Left lung (tissue), 4 donors: ENCODE measurements at regions not wholly inside any gene's neighbourhood (a gene's known extent, or its start where the extent isn't known, plus 50 kb on each side); places are given as distances from the start of the nearest gene placed in this dataset.

Experiments used
- ATAC-seq: fragments of 200-7000 bp; cut with Tn5 transposase; one replicate; pipeline ENCODE4 v1.9.1; 2020; ENCODE audit warnings: moderate library complexity
- DNase-seq, 4 donors: peaks; one replicate each; pipeline ENCODE4 v3.0.0-alpha.2; 2013 to 2020
- H3K27ac ChIP-seq, 2 donors: fragments of 200-600 bp; sonication (generic) in 1 of 2; one replicate each; pipeline versions ENCODE4 v1.5.0 to v1.8.0; 2020 to 2021
- H3K27me3 ChIP-seq, 2 donors: fragments of 200-600 bp; sonication (generic) in 1 of 2; one replicate each; pipeline versions ENCODE4 v1.5.0 to v1.8.0; 2020 to 2021
- H3K36me3 ChIP-seq, 2 donors: fragments of 200-600 bp; sonication (generic) in 1 of 2; one replicate each; pipeline versions ENCODE4 v1.5.0 to v1.8.0; 2020 to 2021
- H3K4me1 ChIP-seq, 2 donors: fragments of 200-600 bp; one replicate each; pipeline ENCODE4 v1.8.0; 2021
- H3K4me3 ChIP-seq, 2 donors: fragments of 200-600 bp; sonication (generic) in 1 of 2; one replicate each; pipeline versions ENCODE4 v1.5.0 to v1.8.0; 2020 to 2021; ENCODE audit warnings: mild to moderate bottlenecking in 1 of 2
- H3K9me3 ChIP-seq, 2 donors: fragments of 200-600 bp; sonication (generic) in 1 of 2; one replicate each; pipeline versions ENCODE4 v1.5.0 to v1.8.0; 2020 to 2021
- intact Hi-C, 2 donors: fragments of 100-400 bp; cut with DNase I; formaldehyde crosslinking; loops; one replicate each; pipeline versions ENCODE4 v1.11.2 to v1.14.2; 2022
- TF ChIP-seq, protein P1 (sequence below), 2 donors: fragments of 200-600 bp; sonication (generic) in 1 of 2; IDR thresholded peaks; one replicate each; pipeline versions ENCODE4 v1.5.0 to v1.8.0; 2021; ENCODE audit warnings: antibody characterized with exemption in 2 of 2
- donor health status: DM: no; HTN: yes; CAD: no.
- donor health status: DM: no; HTN: no; CAD: no.

DNA sequence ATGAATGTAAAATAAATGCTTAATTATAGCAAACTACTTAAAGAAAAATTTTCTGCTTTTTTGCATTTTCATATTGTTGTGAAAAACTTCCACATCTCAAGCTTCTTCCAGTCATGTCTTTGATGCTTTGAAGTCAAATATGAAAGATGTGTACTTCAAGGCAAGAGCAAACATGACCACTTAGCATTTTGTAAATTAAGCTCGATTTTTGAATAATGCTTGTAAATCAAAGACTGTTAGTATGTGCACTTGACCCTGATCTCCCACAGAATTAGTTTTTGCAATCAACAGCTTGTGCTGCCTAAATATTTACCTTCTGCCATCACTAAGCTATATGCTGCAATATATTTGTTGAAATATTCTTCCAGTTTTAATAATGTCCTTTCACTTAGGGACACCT is 486.1 kb upstream of the ID2 start:
- intact Hi-C loops: no loop called here

DNA sequence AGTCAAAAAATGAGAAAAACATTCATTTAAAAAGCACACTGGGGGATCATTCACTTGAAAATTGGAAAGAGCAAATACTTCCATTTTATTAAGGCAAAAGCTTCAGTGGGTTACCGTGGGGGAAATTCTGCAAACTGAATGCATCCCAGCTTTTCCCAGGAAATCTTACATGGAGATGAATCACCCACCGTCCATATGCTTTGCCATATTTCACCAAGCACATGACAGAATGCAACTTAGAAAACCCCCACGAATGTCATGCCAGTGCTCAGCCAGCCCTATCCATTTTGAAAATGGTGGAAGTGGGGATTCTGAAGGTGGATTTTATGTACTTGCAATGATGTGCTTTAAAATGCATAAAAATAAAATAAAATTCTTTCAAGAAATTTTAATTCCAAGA is 485.5 kb upstream of the ID2 start:
- H3K4me1 ChIP-seq: peaks cover 0 to 5% of the 10 kb centered on the region in 2 donors
- no peaks in the 10 kb centered on the region for H3K36me3 ChIP-seq
- H3K27ac ChIP-seq: no peak overlapping the region
- DNase-seq (no peak), ATAC-seq (no peak)
- no peak overlapping the region for H3K4me3 ChIP-seq
- TF ChIP-seq, protein P1, sequence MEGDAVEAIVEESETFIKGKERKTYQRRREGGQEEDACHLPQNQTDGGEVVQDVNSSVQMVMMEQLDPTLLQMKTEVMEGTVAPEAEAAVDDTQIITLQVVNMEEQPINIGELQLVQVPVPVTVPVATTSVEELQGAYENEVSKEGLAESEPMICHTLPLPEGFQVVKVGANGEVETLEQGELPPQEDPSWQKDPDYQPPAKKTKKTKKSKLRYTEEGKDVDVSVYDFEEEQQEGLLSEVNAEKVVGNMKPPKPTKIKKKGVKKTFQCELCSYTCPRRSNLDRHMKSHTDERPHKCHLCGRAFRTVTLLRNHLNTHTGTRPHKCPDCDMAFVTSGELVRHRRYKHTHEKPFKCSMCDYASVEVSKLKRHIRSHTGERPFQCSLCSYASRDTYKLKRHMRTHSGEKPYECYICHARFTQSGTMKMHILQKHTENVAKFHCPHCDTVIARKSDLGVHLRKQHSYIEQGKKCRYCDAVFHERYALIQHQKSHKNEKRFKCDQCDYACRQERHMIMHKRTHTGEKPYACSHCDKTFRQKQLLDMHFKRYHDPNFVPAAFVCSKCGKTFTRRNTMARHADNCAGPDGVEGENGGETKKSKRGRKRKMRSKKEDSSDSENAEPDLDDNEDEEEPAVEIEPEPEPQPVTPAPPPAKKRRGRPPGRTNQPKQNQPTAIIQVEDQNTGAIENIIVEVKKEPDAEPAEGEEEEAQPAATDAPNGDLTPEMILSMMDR (IDR thresholded peaks at IDR 0.05): no peak
- H3K9me3 ChIP-seq: no peaks in the 10 kb centered on the region
- no peaks in the 10 kb centered on the region for H3K27me3 ChIP-seq
- intact Hi-C loops: no loop called here

More for the DNA sequence above, 486.1 kb upstream of the ID2 start:
- H3K36me3 ChIP-seq: no peaks in the 10 kb centered on the region
- peaks cover 0 to 5% of the 10 kb centered on the region in 2 donors for H3K4me1 ChIP-seq
- no peaks in the 10 kb centered on the region for H3K9me3 ChIP-seq
- H3K27me3 ChIP-seq: no peaks in the 10 kb centered on the region
- H3K4me3 ChIP-seq: no peak overlapping the region
- TF ChIP-seq, protein P1 (IDR thresholded peaks at IDR 0.05): no peak
- no peak overlapping the region for H3K27ac ChIP-seq
- ATAC-seq (no peak), DNase-seq (no peak)

DNA sequence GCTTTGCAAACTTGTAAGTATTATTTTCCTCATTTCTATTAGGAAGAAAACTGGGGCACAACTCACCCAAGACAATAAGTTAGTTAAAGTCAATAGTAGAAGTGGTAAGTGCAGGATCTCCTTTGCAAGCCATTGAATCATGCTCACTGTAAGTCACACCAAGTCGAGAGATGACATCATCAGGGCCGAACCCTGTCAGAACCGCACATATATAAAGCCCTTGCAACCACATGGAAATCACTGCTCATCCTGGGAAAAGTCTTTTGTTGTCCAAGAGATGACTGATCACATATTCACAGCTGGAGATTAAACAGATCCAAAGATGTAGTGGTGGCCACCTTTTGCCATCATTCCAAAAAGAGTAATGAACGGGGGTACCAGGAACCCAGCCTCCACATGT is 484.8 kb upstream of the ID2 start:
- Histone ChIP-seq H3K4me1 (peaks cover 0 to 5% of the 10 kb centered on the region in 2 donors), H3K27ac (no peak overlapping the region), H3K36me3 (no peaks in the 10 kb centered on the region), H3K4me3 (no peak overlapping the region), H3K9me3 (no peaks in the 10 kb centered on the region), H3K27me3 (no peaks in the 10 kb centered on the region)
- ATAC-seq: no peak
- no peak for DNase-seq
- intact Hi-C loops: no loop called here
- TF ChIP-seq, protein P1 (IDR thresholded peaks at IDR 0.05): no peak

DNA sequence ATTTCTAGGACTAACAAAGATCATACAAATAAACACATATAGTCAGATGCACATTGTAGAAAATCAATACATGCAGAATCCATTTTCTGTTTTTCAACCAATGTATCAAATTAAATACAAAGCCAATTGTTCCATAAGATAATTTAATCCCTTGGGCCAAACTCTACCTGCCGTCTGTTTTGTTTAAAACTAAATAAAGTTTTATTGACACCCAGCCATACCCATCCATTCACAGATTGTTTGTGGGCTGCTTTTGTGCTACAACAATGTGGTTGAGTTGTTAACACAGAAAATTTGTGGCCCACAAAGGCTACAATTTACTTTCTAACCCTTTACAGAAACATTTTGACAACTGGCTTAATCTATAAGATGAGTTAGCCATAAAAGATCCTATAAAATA is 484.0 kb upstream of the ID2 start:
- TF ChIP-seq, protein P1 (IDR thresholded peaks at IDR 0.05): no peak
- Histone ChIP-seq H3K4me1 (peaks cover 0 to 5% of the 10 kb centered on the region in 2 donors), H3K4me3 (no peak overlapping the region), H3K36me3 (no peaks in the 10 kb centered on the region), H3K9me3 (no peaks in the 10 kb centered on the region), H3K27ac (no peak overlapping the region), H3K27me3 (no peaks in the 10 kb centered on the region)
- ATAC-seq (no peak), DNase-seq (no peak)
- intact Hi-C loops: no loop called here

DNA sequence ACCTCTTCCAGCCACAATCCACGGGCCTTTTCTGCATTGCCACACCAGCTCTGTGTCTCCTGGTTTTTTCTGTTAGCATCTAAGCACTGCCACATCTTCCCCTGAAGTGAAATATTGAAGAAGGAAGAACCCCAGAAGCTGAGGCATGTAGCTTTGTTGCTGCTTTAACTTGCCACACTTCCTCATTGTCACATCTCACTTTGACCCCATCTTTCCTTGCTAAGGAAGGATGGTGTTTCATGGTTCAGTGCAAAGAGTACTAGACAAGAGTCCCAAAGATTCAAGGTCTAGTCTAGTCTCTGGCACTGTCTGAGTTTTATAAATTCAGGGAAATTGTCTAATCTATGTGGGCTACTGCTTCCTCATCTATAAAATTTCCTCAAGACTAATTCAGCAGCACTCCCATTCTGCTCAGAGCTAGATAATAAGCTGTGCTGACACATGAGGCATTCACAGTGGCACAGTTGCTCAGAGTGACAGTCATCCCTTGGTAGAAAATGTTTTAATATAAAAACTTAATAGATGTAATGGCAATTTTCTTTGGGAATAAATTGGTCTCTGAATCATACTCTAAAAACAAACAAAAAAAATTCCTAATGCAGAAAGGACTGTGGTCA is 483.0 kb upstream of the ID2 start:
- TF ChIP-seq, protein P1 (IDR thresholded peaks at IDR 0.05): no peak
- ATAC-seq (no peak), DNase-seq (no peak)
- Histone ChIP-seq H3K4me1 (peaks cover 0 to 5% of the 10 kb centered on the region in 2 donors), H3K27ac (no peak overlapping the region), H3K9me3 (no peaks in the 10 kb centered on the region), H3K36me3 (no peaks in the 10 kb centered on the region), H3K4me3 (no peak overlapping the region), H3K27me3 (no peaks in the 10 kb centered on the region)
- intact Hi-C loops: no loop called here
